Endothelial cell of hepatic sinusoid (primary cell): ENCODE measurements at regions not wholly inside any gene's neighbourhood (a gene's known extent, or its start where the extent isn't known, plus 50 kb on each side); places are given as distances from the start of the nearest gene placed in this dataset.
"Not testable (repeated sequence)": the region's sequence is repeated elsewhere in the genome, so short reads cannot be mapped to it uniquely, and the experiment has no call there.

Source experiments
- in situ Hi-C: cut with HindIII; loops from 2 replicates; pipeline ENCODE4 v1.10.0; 2017; ENCODE audit warnings: low sequenced_read_pairs

- in situ Hi-C loops, result no loop called here
Measured at GRCh38 chr11:71383461-71383860, 64.7 kb downstream of the DHCR7 start.

GRCh38 chr11:71381781-71382505, 66.2 kb downstream of the DHCR7 start:
- in situ Hi-C loops, result no loop called here

DNA sequence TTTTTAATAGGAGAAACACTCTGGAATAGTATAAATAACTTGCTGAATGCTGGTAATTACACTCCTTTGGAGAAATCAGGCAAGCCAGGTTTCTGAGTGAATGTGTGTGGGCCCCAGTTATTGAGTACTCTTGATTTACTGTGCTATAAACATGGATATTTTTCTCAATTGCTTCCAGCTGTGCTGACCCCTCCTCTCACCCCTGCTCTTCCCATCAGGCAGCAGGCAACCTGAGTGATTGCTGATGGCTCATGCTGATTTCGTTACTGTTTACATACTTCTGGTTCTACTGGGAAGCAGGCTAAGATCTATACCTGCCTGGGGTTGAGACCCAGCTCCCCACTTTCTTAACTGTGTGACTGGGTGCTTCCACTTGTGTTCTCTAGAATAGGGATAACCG, 68.5 kb downstream of the DHCR7 start:
- in situ Hi-C loops, result no loop called here

DNA sequence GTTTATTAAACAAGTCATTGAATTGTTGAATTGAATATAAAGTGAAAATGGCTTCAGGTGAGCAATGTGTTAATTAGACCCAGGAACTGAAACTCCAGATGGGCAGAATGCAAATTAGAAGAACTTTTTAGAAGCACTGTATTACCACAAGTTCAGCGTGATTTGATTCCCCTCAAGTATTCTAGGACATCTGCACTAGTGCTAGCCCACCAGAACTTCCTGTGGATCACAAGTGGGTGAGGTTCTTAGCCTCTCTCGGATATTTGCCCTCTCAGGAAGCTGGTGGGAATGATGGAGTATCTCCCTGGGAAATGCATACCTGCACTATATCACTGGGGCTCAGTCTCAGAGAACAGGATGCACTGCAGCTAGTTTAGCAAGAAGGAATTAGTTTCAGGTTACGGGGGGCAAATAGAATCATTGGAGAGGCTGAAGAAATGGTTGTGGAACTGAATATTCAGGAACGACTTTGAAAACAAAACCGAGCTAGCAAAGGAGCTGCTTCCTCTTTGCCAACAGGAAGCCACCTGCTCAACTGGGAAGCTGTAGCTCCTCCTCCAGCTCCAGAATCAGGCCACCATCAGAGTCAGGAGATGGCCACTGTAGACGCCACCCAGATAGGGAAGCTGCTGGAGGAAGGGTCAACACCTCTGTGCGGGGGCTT, 74.3 kb downstream of the DHCR7 start:
- in situ Hi-C loops, result no loop called here

- in situ Hi-C loops, result no loop called here
Measured at GRCh38 chr11:71372693-71373657, 75.2 kb downstream of the DHCR7 start.

GRCh38 chr11:71371674-71372069, 76.5 kb downstream of the DHCR7 start:
- in situ Hi-C loops, result no loop called here

DNA sequence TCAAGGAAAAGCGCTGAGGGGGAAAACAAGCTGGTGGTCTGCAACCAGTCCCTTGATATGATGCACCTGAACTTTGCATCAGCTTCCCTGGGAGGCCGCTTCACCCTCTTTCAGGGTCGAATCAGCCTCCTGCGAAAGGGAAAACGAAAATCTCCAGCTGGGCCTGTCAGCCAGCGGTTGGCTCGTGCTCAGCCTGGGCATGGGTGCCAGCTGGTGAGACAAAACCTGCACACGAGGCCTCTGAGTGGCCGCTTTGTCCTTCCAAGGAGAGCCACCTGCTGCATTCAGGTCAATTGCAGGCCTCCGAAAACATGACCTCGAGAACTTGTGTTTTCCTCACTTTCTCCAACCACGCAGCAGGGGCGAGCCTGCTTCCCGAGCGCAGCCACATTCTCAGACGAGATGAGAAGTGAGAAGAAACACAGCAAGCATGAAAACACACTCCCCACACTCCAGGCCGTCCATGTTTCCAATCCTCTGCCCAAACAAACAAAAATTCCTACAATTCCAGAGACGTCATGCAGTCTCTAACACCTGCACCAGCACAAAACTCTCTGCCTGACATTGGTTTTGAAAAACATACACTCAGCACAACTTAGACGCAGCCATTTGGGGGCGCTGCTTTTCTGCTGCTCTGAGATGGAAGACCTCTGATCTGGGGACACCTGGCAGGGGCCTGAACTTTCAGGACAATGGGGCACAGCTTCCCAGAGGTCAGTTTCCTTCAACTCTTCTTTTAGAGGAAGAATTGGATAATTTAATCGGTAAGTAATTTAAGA, 77.1 kb downstream of the DHCR7 start:
- in situ Hi-C loops, result no loop called here

DNA sequence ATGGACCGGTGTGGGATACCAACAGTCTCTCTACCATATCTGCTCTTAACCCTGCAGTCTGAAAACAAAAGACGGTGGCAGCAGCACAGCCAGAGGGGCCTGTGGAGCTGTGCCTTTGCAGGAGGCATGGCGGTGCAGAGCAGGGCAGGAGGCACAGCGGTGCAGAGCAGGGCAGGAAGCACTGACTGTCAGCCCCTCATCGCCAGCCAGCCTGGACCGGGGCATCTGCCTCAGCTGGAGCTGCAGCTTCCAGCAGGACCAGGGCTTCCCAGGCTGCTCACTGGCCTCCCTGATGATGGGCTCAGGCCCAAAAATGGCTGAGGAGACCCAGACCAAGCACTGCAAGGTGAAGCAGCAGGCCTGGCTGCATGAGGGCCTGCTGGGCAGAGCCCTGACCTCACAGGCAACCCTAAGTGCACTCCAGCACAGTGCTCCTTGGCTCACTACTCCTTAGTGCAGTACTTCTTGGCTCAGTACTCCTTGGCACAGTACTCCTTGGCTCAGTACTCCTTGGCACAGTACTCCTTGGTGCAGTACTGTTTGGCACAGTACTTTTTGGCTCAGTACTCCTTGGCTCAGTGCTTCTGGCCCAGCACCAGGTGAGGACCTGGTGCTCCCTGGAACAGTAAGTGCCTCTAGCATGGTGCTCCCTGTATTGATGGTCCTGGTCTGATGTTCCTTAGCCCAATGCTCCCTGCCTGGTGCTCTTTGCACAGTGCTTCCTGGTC, 78.0 kb downstream of the DHCR7 start:
- in situ Hi-C loops, result no loop called here

DNA sequence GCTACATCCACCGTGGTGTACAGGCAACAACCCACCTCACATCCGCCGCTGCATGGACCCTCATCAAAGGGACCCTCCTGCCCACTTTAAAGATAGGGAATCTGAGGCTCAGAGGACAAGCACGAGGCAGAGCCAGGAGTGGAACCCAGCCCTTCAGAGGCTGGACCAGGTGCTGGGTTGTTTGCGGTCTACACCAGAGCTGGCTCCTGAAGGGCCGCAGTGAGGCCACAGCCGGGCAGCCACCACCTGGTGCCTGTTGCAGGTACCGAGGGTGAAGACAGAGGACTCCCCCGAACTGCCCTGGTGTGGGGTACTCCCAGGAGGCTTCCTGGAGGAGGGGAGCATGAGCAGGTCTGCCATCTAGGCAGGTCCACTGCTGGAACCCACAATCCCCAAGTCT, 78.8 kb downstream of the DHCR7 start:
- in situ Hi-C loops, result no loop called here

DNA sequence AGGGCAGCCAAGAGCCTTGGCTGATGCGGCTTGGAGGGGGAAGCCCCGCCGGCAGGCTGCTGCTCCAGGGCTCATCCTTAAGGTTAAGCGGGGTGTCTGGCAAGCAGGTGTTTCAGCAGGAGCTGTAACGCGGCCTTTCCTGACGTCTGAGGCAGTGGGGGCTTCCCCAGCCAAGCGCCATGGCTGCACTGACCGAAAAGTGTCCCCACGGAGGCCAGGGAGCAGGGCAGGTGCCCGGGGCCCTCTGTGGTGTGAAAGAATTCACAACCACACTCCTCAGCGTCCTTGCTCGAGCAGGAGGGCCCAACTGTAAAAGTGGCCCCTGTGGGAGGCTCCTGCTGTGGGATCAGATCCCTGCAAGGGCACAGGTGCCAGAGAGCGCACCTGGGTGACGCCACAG, 79.2 kb downstream of the DHCR7 start:
- in situ Hi-C loops, result no loop called here

DNA sequence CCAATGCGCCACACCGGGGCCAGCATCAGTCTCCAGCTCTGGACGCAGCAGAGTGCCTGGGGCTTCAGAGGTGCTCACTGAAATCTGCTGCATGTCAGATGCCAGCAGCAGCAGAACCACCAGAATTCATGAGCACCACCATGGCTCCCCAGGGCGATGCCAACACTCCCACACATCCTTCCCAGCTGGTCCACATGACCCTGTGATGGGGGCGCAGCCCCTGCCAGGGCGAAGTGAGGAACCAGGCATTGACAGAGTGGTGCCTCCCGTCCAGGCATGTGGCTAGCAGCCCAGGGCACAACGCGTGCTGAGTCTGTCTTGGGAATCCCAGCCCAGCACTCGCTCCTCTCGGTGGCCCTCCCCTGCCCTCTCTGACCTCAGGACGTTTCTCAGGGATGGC, 80.4 kb downstream of the DHCR7 start:
- in situ Hi-C loops, result no loop called here

- in situ Hi-C loops, result not testable (repeated sequence)
Measured at GRCh38 chr11:71367276-71367675, 80.9 kb downstream of the DHCR7 start.

DNA sequence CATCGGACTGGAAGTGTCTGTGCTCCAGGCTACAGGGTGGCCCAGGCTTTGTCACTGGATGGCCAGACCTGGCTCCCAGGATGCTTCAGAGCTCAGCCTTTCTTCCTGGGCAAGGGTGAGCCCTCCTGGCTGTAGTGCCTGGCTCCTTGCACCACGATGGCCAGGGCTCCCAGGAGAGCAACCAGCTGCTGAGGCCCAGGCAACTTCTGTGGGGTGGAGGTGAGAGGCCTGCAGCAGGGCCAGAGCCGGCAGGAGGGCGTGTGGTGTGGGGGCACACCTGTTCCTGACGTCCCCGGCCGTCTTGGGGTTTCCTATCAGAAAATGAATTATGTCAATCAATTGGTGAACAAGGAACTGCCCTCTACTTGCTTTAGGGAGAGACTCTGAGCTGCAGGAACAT, 82.1 kb downstream of the DHCR7 start:
- in situ Hi-C loops, result no loop called here

- in situ Hi-C loops, result no loop called here
Measured at GRCh38 chr11:71365626-71366025, 82.6 kb downstream of the DHCR7 start.

- in situ Hi-C loops, result no loop called here
Measured at GRCh38 chr11:71364806-71365205, 83.4 kb downstream of the DHCR7 start.

- in situ Hi-C loops, result no loop called here
Measured at GRCh38 chr11:71364176-71364671, 84.0 kb downstream of the DHCR7 start.

DNA sequence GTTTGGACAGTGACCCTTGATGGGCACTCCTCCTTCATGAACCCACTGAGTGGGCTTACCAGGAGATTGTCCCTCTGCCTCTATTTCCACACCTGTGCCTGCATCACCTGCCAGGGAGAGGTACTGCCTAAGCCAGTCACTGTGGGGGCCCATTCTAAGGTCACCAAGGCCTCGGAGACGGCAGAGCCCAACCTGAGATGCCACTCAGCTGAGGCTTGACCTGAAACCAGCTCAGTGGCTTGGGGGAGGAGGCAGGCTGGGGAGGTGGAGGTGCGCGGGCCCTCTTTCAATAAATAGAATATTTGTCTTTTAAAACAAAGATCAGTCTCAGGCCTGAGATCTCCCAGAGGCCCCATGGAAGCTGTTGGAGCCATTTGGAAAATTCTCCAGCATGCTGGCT, 84.5 kb downstream of the DHCR7 start:
- in situ Hi-C loops, result no loop called here

DNA sequence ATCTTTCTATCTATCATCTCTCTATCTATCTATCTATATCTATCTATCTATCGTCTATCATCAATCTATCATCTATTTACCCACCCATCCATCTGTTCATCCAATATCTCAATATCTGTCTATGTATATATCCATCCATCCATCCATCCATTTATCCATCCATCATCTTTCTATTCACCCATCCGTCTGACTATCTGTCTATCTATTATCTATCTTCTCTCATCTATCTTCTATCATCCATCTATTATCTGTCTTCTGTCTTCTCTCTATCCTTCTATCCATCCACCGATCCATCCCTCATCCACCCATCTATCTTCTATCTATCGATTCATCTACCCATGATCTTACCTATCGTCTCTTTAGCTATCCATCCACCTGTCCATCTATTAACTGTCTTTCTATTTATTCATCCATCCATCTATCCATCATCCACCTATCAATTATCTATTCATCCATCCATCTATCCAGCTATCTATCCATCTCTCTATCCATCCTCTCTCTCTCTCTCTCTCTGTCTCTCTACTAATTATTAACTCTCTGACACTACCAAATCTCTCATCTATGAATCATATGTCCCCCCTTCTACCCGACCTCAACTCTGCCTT, 89.1 kb downstream of the DHCR7 start:
- in situ Hi-C loops, result no loop called here

- in situ Hi-C loops, result no loop called here
Measured at GRCh38 chr11:71358122-71358728, 90.0 kb downstream of the DHCR7 start.
